Cerebellar cortex (tissue), 1 donor: ENCODE measurements at regions not wholly inside any gene's neighbourhood (a gene's known extent, or its start where the extent isn't known, plus 50 kb on each side); places are given as distances from the start of the nearest gene placed in this dataset.

Experiments used
- DNase-seq: peaks from one replicate; pipeline ENCODE4 v3.0.0-alpha.2; 2015; ENCODE audit warnings: low spot score

- no peak for DNase-seq
Observed at GRCh38 chr6:148247386-148248063, 95.1 kb upstream of the SASH1 start.

- DNase-seq, result no peak
Observed at GRCh38 chr6:148249160-148249559, 93.5 kb upstream of the SASH1 start.

- DNase-seq, result no peak
Observed at GRCh38 chr6:148249679-148250375, 92.8 kb upstream of the SASH1 start.

GRCh38 chr6:148250975-148251685 is 91.5 kb upstream of the SASH1 start:
- DNase-seq, result peak; percentile 14

- no peak for DNase-seq
Observed at GRCh38 chr6:148251891-148252290, 90.7 kb upstream of the SASH1 start.

GRCh38 chr6:148257810-148258209 is 84.8 kb upstream of the SASH1 start:
- DNase-seq, result no peak

- no peak for DNase-seq
Observed at GRCh38 chr6:148258868-148259267, 83.8 kb upstream of the SASH1 start.

GRCh38 chr6:148261470-148261869 is 81.2 kb upstream of the SASH1 start:
- DNase-seq, result no peak

GRCh38 chr6:148263010-148263409 is 79.6 kb upstream of the SASH1 start:
- DNase-seq, result no peak

GRCh38 chr6:148263961-148264360 is 78.7 kb upstream of the SASH1 start:
- DNase-seq, result no peak

GRCh38 chr6:148265054-148265453 is 77.6 kb upstream of the SASH1 start:
- no peak for DNase-seq

- no peak for DNase-seq
Observed at GRCh38 chr6:148269386-148269785, 73.3 kb upstream of the SASH1 start.

GRCh38 chr6:148271711-148272439 is 70.8 kb upstream of the SASH1 start:
- DNase-seq, result no peak

- DNase-seq, result no peak
Observed at GRCh38 chr6:148272597-148272996, 70.0 kb upstream of the SASH1 start.

GRCh38 chr6:148273962-148274752 is 68.5 kb upstream of the SASH1 start:
- DNase-seq, result no peak

GRCh38 chr6:148274809-148275208 is 67.8 kb upstream of the SASH1 start:
- no peak for DNase-seq

- DNase-seq, result no peak
Observed at GRCh38 chr6:148285205-148285604, 57.4 kb upstream of the SASH1 start.

GRCh38 chr6:148286563-148286962 is 56.1 kb upstream of the SASH1 start:
- no peak for DNase-seq

- no peak for DNase-seq
Observed at GRCh38 chr6:148287623-148288333, 54.9 kb upstream of the SASH1 start.

GRCh38 chr6:148288541-148288940 is 54.1 kb upstream of the SASH1 start:
- DNase-seq, result no peak

- DNase-seq, result no peak
Observed at GRCh38 chr6:148289153-148289552, 53.5 kb upstream of the SASH1 start.
